Anterior cingulate cortex (tissue), 58 donors: ENCODE measurements at regions not wholly inside any gene's neighbourhood (a gene's known extent, or its start where the extent isn't known, plus 50 kb on each side); places are given as distances from the start of the nearest gene placed in this dataset.

Experiments
- DNase-seq, 58 donors: peaks; one replicate each; lab custom pipeline; 2025; lab: John Stamatoyannopoulos, UW

GRCh38 chr6:128686084-128686483 lies 165.7 kb upstream of the PTPRK start:
- DNase-seq = no peak

GRCh38 chr6:128676456-128676855 lies 156.1 kb upstream of the PTPRK start:
- no peak for DNase-seq

- DNase-seq = no peak
Measured at GRCh38 chr6:128672023-128672422, 151.6 kb upstream of the PTPRK start.

GRCh38 chr6:128667339-128667858 lies 147.0 kb upstream of the PTPRK start:
- no peak for DNase-seq

- no peak for DNase-seq
Measured at GRCh38 chr6:128666405-128666804, 146.0 kb upstream of the PTPRK start.

- no peak for DNase-seq
Measured at GRCh38 chr6:128663238-128663637, 142.8 kb upstream of the PTPRK start.

GRCh38 chr6:128659878-128660622 lies 139.7 kb upstream of the PTPRK start:
- DNase-seq = no peak

GRCh38 chr6:128659276-128659675 lies 138.9 kb upstream of the PTPRK start:
- DNase-seq = no peak

- no peak for DNase-seq
Measured at GRCh38 chr6:128657181-128657580, 136.8 kb upstream of the PTPRK start.

GRCh38 chr6:128655978-128656498 lies 135.6 kb upstream of the PTPRK start:
- DNase-seq = no peak

GRCh38 chr6:128648022-128648598 lies 127.7 kb upstream of the PTPRK start:
- DNase-seq = no peak

GRCh38 chr6:128642132-128642531 lies 121.7 kb upstream of the PTPRK start:
- DNase-seq = no peak

- no peak for DNase-seq
Measured at GRCh38 chr6:128641703-128642102, 121.3 kb upstream of the PTPRK start.

GRCh38 chr6:128638817-128639216 lies 118.4 kb upstream of the PTPRK start:
- DNase-seq = no peak

- DNase-seq = no peak
Measured at GRCh38 chr6:128635219-128635618, 114.8 kb upstream of the PTPRK start.

- DNase-seq = no peak
Measured at GRCh38 chr6:128632131-128632530, 111.7 kb upstream of the PTPRK start.

GRCh38 chr6:128631031-128631430 lies 110.6 kb upstream of the PTPRK start:
- DNase-seq = no peak

GRCh38 chr6:128630213-128630612 lies 109.8 kb upstream of the PTPRK start:
- DNase-seq = peak in 1 of 58 donors; percentile 0

GRCh38 chr6:128617285-128617684 lies 96.9 kb upstream of the PTPRK start:
- DNase-seq = no peak

GRCh38 chr6:128616342-128616741 lies 95.9 kb upstream of the PTPRK start:
- no peak for DNase-seq

- DNase-seq = no peak
Measured at GRCh38 chr6:128606611-128607010, 86.2 kb upstream of the PTPRK start.

GRCh38 chr6:128605961-128606360 lies 85.6 kb upstream of the PTPRK start:
- DNase-seq = peak in 2 of 58 donors; percentile 36 to 56
